Superior temporal gyrus (tissue), 1 donor: ENCODE measurements at regions not wholly inside any gene's neighbourhood (a gene's known extent, or its start where the extent isn't known, plus 50 kb on each side); places are given as distances from the start of the nearest gene placed in this dataset.
"Not testable (repeated sequence)": the region's sequence is repeated elsewhere in the genome, so short reads cannot be mapped to it uniquely, and the experiment has no call there.

Source experiments
- DNase-seq: peaks from one replicate; pipeline ENCODE4 v3.0.0-alpha.2; 2016; ENCODE audit errors: extremely low spot score

- peak; percentile 46 for DNase-seq
Observed at GRCh38 chr10:6877722-6878392, 297.8 kb upstream of the PRKCQ start.

GRCh38 chr10:6877336-6877721, 297.3 kb upstream of the PRKCQ start:
- DNase-seq = no peak

GRCh38 chr10:6875269-6875865, 295.3 kb upstream of the PRKCQ start:
- no peak for DNase-seq

DNA sequence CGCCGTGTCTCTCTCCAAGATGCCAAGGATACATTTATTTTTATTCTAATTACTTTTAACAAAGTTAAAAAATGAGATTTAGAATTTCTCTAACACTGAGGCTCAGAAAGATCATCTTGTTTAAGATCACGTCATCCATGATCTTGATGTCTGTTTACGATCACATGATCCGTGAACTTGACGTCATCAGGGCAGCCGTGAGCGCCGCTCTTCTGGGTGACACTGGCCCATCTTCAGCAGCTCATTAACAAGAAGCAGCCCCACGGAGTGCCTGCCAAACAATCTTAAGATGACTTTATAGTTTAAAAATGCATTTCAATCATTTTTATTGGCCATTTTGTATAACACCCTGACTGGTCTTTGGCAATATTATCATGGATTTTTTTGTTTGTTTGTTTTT, 291.1 kb upstream of the PRKCQ start:
- DNase-seq = no peak

DNA sequence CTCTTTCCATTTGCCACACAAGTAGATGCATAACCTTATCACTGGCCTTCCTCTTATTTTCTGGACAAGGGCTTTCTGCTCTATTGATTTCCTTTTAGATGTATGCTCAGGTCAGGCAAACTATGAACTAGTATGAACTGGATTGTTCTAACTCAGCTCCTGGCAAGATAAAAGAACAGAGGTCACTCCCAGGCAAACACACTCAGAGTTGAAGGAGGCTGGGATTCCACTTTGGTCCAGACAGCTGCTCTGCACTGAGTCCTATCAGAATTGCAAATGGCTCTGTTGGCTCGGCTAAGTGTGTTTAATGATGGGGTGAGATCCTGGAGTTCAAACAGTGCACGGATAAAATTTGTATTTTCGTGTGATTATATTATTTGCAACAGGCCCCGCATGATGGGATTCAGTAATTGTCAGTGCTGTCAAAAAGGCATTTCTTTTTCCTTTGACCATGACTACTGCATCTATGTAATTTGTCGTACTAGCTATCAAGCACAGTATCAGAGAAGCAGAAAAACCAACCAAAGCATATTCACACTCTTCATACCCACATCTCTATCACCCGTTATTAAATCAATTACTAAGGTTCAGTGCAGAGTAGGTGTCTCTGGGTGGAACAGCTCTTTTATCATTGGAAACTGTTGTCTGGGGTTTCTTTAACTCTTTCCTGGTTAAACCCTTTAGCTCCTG, 288.1 kb upstream of the PRKCQ start:
- no peak for DNase-seq

- DNase-seq = no peak
Observed at GRCh38 chr10:6866757-6867156, 286.7 kb upstream of the PRKCQ start.

DNA sequence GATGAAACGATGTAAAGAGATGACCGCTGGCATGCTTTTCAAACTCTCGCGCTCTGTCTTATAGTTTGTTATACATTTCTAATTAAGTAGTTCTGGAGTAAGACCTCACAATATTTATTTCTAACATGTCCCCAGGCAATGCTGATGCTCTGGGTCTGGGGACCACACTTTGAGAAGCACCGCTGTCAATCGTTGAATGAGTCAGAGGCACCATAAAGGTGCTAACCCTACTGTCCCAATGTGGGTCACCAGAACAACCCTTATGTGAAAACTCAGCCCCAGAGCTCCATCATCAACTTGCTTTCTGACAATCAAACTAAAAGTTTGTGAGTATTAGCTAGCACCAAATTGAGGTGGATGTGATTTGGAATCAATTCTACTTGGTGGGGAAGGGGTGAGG, 284.1 kb upstream of the PRKCQ start:
- DNase-seq = no peak

DNA sequence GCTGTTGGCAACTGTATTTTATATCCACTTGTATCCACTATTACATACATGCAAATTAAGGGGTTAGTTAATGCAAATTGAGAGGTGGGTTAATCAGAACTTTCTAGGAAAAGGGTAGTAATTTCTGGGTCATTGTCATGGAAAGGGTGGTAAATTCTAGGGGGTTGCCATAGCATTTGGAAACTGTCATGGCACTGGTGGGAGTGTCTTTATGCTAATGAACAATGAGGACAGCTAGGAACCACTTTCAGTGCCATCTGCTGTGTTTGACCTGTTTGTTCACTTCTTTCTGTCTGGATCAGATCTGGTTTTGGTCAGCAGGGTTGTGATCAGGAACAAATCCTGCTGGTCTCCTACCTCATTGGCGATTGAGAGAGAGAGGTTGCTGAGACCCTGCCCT, 283.3 kb upstream of the PRKCQ start:
- no peak for DNase-seq

- DNase-seq = no peak
Observed at GRCh38 chr10:6850452-6850851, 270.4 kb upstream of the PRKCQ start.

GRCh38 chr10:6847561-6847960, 267.5 kb upstream of the PRKCQ start:
- DNase-seq = no peak

DNA sequence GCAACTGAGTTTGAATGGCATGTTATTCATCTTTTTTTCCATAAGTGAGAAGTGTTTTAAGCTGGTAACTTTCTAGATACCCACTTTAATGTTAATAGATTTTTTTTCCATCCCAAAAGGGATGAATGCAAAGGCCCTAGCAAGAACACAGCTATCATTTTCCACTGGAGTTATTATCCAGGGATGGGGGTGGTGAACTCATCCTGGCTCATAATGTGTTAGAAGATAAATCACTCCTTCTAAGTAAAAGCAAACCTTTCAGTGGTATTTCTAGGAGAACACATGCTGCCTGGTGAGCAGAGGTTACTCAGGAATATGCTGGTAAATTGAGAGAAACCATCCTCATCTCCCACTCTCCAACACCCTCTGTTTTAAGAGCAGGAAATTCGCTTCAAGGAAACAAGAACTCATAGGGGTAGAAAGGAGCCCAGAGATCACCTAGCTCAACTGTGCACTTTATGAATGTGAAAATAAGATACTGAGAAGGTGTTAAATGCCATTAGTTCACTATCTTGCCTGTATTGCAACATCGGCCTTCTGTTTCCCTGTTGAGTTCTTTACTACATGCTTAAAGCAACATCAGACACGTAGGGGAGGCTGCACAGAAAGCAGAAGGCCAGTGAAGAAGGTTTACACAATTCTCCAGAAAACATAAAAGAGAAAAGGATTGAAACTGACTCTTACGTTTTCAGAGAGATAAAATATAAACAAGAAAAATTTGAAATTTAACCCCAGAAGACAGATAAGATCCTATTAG, 264.0 kb upstream of the PRKCQ start:
- no peak for DNase-seq

GRCh38 chr10:6843481-6843881, 263.4 kb upstream of the PRKCQ start:
- DNase-seq = peak; percentile 80

GRCh38 chr10:6842722-6843121, 262.6 kb upstream of the PRKCQ start:
- DNase-seq = no peak

- DNase-seq = no peak
Observed at GRCh38 chr10:6841761-6842160, 261.7 kb upstream of the PRKCQ start.

GRCh38 chr10:6840766-6841165, 260.7 kb upstream of the PRKCQ start:
- DNase-seq = peak; percentile 42

- no peak for DNase-seq
Observed at GRCh38 chr10:6840201-6840691, 260.2 kb upstream of the PRKCQ start.

GRCh38 chr10:6838118-6838517, 258.0 kb upstream of the PRKCQ start:
- no peak for DNase-seq

GRCh38 chr10:6833458-6834011, 253.5 kb upstream of the PRKCQ start:
- no peak for DNase-seq

DNA sequence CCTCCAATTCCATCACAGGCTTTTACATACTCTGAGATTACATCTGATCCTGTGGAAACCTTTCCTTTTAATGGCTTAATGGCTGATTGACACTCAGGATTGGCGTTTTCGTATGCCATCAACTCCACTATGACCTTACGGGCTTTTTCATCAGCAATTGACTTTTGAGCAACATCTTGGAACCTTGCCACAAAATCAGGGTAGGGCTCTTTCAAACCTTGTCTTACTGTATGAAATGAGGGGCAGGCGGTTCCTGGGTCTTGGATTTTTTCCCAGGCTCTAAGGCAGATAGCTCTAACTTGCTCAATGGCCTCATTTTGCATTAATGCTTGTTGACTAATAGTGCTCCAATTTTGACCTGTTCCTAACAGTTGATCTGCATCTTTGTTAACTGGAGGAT, 250.9 kb upstream of the PRKCQ start:
- DNase-seq = not testable (repeated sequence)

- not testable (repeated sequence) for DNase-seq
Observed at GRCh38 chr10:6824793-6825192, 244.7 kb upstream of the PRKCQ start.

DNA sequence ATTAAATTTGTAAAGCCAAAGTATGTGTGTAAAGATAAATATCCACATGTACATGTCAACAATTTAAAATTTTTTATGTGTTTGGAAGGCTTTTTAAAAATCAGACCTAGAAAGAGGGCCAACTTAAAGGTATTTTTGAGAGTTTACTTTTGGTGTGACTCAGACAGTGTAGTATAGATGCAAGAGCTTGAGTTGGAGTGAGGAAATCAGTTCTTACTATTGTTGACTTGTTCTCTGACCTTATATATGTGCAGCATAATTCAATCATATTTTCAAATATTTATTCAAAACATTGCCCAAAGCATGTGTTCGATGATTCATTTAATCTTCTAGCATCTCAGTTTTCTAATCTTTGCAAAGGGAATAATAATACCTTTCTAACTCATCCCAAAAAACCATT, 243.7 kb upstream of the PRKCQ start:
- DNase-seq = no peak

DNA sequence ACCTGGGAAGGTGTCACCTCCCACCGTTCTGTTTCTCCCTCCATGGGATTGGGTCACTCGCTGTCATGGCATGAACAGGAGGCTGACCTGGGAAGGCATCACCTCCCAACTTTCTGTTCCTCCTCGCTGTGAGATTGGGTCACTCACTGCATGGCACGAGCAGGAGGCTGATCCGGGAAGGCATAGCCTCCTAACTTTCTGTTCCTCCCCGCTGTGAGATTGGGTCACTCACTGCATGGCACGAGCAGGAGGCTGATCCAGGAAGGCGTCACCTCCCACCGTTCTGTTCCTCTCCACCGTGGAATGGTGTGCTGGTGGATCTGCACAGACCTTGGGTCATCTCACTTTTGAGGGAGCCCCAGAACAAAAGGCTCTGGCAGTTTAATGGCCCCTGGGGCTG, 239.2 kb upstream of the PRKCQ start:
- no peak for DNase-seq
